Fibroblast of villous mesenchyme (primary cell): ENCODE measurements at regions not wholly inside any gene's neighbourhood (a gene's known extent, or its start where the extent isn't known, plus 50 kb on each side); places are given as distances from the start of the nearest gene placed in this dataset.

Experiments used
- DNase-seq: peaks from one replicate; pipeline ENCODE4 v3.0.0-alpha.2; 2010; ENCODE audit warnings: low read depth
- H3K4me3 ChIP-seq: 2 replicates; pipeline ENCODE4 v1.5.1; 2011; ENCODE audit warnings: low read depth, mild to moderate bottlenecking, low read length
- TF ChIP-seq, protein P1 (sequence below): IDR thresholded peaks from 2 replicates; pipeline ENCODE4 v1.5.1; 2012; ENCODE audit warnings: low read depth, mild to moderate bottlenecking, low read length; ENCODE audit not compliant: insufficient read depth

DNA sequence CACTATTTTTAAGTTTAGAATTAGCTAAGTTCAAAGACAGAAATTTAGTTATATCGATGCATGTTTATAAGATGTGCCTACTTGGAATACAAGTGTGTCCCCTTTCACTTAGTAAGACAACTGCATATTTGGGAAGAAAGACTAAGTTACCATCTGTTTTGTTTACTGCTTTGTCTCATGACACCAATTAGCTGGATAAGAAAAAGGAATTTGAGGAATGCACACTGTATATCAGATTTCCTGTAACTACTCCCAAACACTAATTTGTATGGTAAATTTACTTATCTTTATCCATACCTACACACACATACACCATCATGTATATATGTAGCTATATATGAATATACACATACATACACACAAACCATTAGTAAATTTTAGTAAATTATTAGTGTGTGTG, 1442.8 kb upstream of the IGFBP7 start:
- no peak overlapping the region for H3K4me3 ChIP-seq
- TF ChIP-seq, protein P1, sequence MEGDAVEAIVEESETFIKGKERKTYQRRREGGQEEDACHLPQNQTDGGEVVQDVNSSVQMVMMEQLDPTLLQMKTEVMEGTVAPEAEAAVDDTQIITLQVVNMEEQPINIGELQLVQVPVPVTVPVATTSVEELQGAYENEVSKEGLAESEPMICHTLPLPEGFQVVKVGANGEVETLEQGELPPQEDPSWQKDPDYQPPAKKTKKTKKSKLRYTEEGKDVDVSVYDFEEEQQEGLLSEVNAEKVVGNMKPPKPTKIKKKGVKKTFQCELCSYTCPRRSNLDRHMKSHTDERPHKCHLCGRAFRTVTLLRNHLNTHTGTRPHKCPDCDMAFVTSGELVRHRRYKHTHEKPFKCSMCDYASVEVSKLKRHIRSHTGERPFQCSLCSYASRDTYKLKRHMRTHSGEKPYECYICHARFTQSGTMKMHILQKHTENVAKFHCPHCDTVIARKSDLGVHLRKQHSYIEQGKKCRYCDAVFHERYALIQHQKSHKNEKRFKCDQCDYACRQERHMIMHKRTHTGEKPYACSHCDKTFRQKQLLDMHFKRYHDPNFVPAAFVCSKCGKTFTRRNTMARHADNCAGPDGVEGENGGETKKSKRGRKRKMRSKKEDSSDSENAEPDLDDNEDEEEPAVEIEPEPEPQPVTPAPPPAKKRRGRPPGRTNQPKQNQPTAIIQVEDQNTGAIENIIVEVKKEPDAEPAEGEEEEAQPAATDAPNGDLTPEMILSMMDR = no peak
- no peak for DNase-seq

DNA sequence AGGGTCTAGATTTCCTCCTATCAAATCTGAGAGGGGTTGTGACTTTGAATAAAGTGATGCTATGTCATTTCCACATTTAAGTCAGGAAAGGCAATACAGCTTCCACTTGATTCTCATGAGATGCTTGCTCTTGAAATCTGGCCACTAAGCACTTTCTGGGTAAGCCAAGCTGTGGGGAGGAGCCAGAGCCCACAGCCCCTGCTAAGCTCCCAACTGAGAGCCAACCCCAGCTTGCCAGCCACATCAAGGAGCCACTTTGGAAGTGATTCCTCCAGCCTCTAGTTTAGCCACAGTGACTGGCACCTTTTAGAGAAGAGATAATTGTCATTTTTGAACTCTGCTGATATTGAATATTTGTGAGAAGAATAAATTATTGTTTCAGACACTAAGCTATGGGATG, 1441.5 kb upstream of the IGFBP7 start:
- DNase-seq = no peak
- TF ChIP-seq, protein P1 = no peak
- H3K4me3 ChIP-seq = no peak overlapping the region

DNA sequence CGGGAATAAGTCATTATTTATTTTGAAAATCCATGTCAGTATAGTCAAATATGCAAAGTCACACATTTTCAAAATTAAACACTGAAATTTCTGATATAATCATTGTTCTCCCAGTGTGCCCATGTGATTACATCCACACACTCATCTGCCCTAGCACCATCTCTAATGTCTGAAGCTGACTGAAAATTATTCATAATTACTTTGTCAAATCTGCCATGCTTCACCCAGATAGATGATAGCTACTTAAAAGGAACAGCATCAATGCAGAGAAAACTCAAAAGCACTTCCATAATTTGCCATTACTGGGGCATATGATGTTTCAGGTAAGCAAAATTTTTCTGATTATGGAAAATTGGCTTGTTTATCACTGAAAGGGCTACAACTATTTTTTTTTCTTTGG, 1433.3 kb upstream of the IGFBP7 start:
- DNase-seq = no peak
- TF ChIP-seq, protein P1 = no peak
- no peak overlapping the region for H3K4me3 ChIP-seq

DNA sequence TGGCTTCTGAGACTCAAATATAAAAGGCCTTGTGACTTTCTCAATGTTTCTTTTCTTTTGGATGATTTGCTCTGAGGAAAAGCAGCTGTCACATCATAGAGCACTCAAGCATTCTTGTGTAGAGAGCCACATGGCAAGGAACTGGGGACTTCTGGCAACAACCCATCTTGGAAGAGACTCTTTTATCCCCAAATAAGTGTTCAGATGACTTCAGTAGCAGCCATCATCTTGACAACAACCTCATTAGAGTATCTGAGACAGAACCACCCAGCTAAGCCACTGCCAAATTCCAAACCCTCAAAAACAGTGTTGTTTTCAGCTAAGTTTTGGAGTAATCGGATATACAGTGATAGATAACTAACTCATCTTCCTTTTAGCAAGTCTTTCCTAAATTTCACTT, 1431.7 kb upstream of the IGFBP7 start:
- TF ChIP-seq, protein P1 = no peak
- H3K4me3 ChIP-seq = no peak overlapping the region
- DNase-seq = no peak

DNA sequence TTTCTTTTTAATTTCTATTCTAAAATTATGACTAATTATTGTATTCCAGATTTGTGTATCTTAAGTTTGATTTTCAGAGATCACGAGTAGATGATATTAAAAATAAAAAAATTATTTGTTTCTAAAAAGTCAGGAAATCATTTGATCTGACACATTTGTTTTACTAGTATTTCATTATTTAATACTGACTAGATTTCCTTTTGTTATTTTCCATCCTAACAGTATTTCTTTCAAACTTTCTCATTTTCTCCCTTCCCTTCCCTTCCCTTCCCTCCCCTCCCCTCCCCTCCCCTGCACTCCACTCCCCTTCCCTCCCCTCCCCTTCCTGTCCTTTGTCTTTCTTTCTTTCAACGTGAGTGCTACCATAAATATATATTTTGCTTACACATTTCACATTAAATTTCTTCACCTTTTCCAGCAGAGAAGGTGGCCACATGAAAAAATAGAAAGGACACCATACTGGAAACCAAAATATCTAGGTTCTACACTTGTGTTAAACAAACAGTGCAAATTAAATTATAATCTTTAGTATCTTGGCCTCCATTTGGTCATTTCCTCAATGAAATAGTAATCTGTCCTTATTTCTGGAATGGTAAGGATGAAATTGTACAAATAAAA, 1412.7 kb upstream of the IGFBP7 start:
- no peak overlapping the region for H3K4me3 ChIP-seq
- TF ChIP-seq, protein P1 = no peak
- DNase-seq = no peak

DNA sequence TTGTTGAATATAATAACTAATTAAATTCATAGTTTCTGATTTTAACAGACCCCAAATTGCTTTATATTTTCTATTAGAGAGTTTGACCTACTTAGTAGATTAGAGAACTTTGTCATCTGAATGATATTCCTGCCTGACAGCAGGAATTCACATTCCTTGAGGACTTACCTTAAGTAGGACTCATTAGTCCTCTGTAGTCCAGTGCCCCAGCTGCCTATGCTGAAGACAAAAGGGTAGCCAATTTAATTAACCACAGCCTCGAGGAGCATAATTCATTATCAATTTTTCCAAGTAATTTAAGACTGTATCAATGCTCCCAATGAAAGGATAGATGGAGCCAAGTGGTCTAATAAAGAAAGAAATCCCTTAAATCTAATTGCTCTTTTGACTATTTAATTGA, 1405.0 kb upstream of the IGFBP7 start:
- TF ChIP-seq, protein P1 = no peak
- no peak for DNase-seq
- no peak overlapping the region for H3K4me3 ChIP-seq

DNA sequence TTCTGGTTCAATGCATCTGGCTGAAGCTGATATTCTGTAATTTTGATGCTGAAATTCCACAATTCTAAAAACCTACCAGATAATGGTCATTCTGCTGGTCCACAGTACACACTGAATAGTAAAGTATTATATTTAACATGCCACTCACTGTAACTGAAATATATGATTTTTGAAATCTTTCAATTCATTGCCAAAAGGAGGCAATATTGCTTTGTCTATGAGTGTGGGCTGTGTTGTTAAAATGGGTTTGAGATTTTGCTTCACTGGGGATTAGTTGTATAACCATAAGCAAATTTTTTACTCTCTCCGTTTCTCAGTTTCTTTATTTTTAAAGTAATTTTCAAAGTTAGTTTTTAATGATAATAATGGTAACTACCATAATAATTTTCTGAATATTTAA, 1404.1 kb upstream of the IGFBP7 start:
- DNase-seq = no peak
- TF ChIP-seq, protein P1 = no peak
- no peak overlapping the region for H3K4me3 ChIP-seq
